H1 (cell line): ENCODE measurements at regions not wholly inside any gene's neighbourhood (a gene's known extent, or its start where the extent isn't known, plus 50 kb on each side); places are given as distances from the start of the nearest gene placed in this dataset.

Source experiments
- CTCF ChIA-PET: fragments of 300-600 bp; sonication (Branson Sonifier 250); formaldehyde crosslinking; loops from one replicate; lab custom pipeline; 2021; ENCODE audit not compliant: partially characterized antibody; lab: Charles Lee
- POLR2A ChIA-PET: fragments of 300-600 bp; sonication (Branson Sonifier 250); formaldehyde crosslinking; loops from one replicate; lab custom pipeline; 2021; ENCODE audit warnings: inconsistent platforms; ENCODE audit not compliant: partially characterized antibody; lab: Charles Lee
- DNase-seq, 2 experiments: peaks; one replicate each; pipeline versions ENCODE4 v3.0.0 to v3.0.0-alpha.2; 2010 to 2022; ENCODE audit warnings: low spot score in 2 of 2, low read depth in 1 of 2, mixed read lengths in 1 of 2
- FAIRE-seq: peaks from 2 replicates; lab custom pipeline; 2011; peaks lifted over from hg19 to GRCh38; lab: Jason Lieb, UNC
- H2AFZ ChIP-seq: 2 replicates; pipeline ENCODE4 v1.8.1; 2012; ENCODE audit warnings: low read length, inconsistent platforms
- H2AK5ac ChIP-seq: 2 replicates; pipeline ENCODE4 v1.6.1; 2013; ENCODE audit warnings: low read depth, low read length
- H2BK120ac ChIP-seq: replicated peaks from 2 replicates; pipeline ENCODE3; 2013; ENCODE audit warnings: low read depth, low read length, inconsistent platforms
- H2BK12ac ChIP-seq: 2 replicates; pipeline ENCODE4 v1.6.1; 2013; ENCODE audit warnings: low read depth, low read length
- H2BK15ac ChIP-seq: 2 replicates; pipeline ENCODE4 v1.6.1; 2013; ENCODE audit warnings: low read length
- H2BK20ac ChIP-seq: 2 replicates; pipeline ENCODE4 v1.6.1; 2013; ENCODE audit warnings: low read length
- H2BK5ac ChIP-seq: 2 replicates; pipeline ENCODE4 v1.6.1; 2013; ENCODE audit warnings: low read depth, low read length
- H3K14ac ChIP-seq: 2 replicates; pipeline ENCODE4 v1.6.1; 2013; ENCODE audit warnings: inconsistent platforms; ENCODE audit not compliant: insufficient read length
- H3K18ac ChIP-seq: 2 replicates; pipeline ENCODE4 v1.6.1; 2013; ENCODE audit warnings: low read length; ENCODE audit errors: extremely low read depth
- H3K23ac ChIP-seq: 2 replicates; pipeline ENCODE4 v1.6.1; 2013; ENCODE audit warnings: inconsistent platforms; ENCODE audit not compliant: insufficient read length
- H3K23me2 ChIP-seq: 2 replicates; pipeline ENCODE4 v1.6.1; 2013; ENCODE audit warnings: low read depth, low read length
- H3K27ac ChIP-seq: 2 replicates; pipeline ENCODE4 v1.6.1; 2011; ENCODE audit warnings: low read depth, low read length, inconsistent platforms
- H3K27me3 ChIP-seq, 4 experiments: replicated peaks in 1 of 4; 1 replicate in 1 of 4; 2 replicates in 3 of 4; pipeline versions ENCODE4 v1.6.1 to v1.8.1; 2011 to 2013; ENCODE audit warnings: low read length in 3 of 4, mild to moderate bottlenecking in 3 of 4, inconsistent platforms in 2 of 4, mixed read lengths in 2 of 4, moderate library complexity in 1 of 4; ENCODE audit not compliant: control insufficient read depth in 3 of 4, insufficient read depth in 3 of 4; ENCODE audit errors: extremely low read depth in 1 of 4
- H3K36me3 ChIP-seq, 4 experiments: 2 replicates each; pipeline versions ENCODE4 v1.6.1 to v1.8.1; 2011 to 2013; ENCODE audit warnings: mild to moderate bottlenecking in 4 of 4, low read length in 3 of 4, moderate library complexity in 2 of 4, control low read depth in 1 of 4, inconsistent platforms in 1 of 4; ENCODE audit not compliant: insufficient read depth in 4 of 4, control insufficient read depth in 2 of 4
- H3K4ac ChIP-seq: replicated peaks from 2 replicates; pipeline ENCODE3; 2013; ENCODE audit warnings: low read length, low read depth, mixed read lengths, inconsistent platforms; ENCODE audit not compliant: insufficient read length
- H3K4me1 ChIP-seq, 4 experiments: replicated peaks in 1 of 4; 1 replicate in 1 of 4; 2 replicates in 3 of 4; pipeline versions ENCODE4 v1.6.1 to v1.8.1; 2011 to 2013; ENCODE audit warnings: low read length in 3 of 4, inconsistent platforms in 2 of 4, mixed read lengths in 1 of 4; ENCODE audit not compliant: insufficient read depth in 4 of 4, control insufficient read depth in 3 of 4
- H3K4me2 ChIP-seq, 2 experiments: 2 replicates each; pipeline versions ENCODE4 v1.6.1 to v1.8.1; 2011 to 2013; ENCODE audit warnings: low read depth in 2 of 2, low read length in 2 of 2, control low read depth in 1 of 2, inconsistent platforms in 1 of 2, mild to moderate bottlenecking in 1 of 2; ENCODE audit not compliant: insufficient read depth in 1 of 2
- H3K4me3 ChIP-seq, 4 experiments: fragments of 200-600, 300-600 bp in 1 of 4; sonication (generic), shearing (Covaris generic), sonication (Bioruptor Twin) in 1 of 4; 2 replicates each; pipeline versions ENCODE4 v1.5.1 to v1.8.1; 2011 to 2016; ENCODE audit warnings: low read length in 4 of 4, low read depth in 3 of 4, control low read depth in 2 of 4, inconsistent platforms in 2 of 4, mild to moderate bottlenecking in 2 of 4, mixed read lengths in 1 of 4, moderate library complexity in 1 of 4; ENCODE audit not compliant: insufficient read depth in 2 of 4; ENCODE audit errors: extremely low read depth in 1 of 4
- H3K56ac ChIP-seq: replicated peaks from 2 replicates; pipeline ENCODE3; 2013; ENCODE audit warnings: low read depth, mild to moderate bottlenecking, mixed read lengths, low read length, inconsistent platforms; ENCODE audit not compliant: insufficient read length
- H3K79me1 ChIP-seq: 2 replicates; pipeline ENCODE4 v1.6.1; 2013; ENCODE audit warnings: low read depth, low read length, control low read depth
- H3K79me2 ChIP-seq, 2 experiments: 2 replicates each; pipeline versions ENCODE4 v1.6.1 to v1.8.1; 2012 to 2013; ENCODE audit warnings: low read length in 2 of 2, mild to moderate bottlenecking in 2 of 2, inconsistent platforms in 1 of 2; ENCODE audit not compliant: insufficient read depth in 2 of 2, control insufficient read depth in 1 of 2
- H3K9ac ChIP-seq, 4 experiments: replicated peaks in 1 of 4; 1 replicate in 1 of 4; 2 replicates in 3 of 4; pipeline versions ENCODE4 v1.6.1 to v1.8.1; 2011 to 2013; ENCODE audit warnings: low read depth in 3 of 4, low read length in 3 of 4, control low read depth in 2 of 4, mild to moderate bottlenecking in 2 of 4, moderate library complexity in 2 of 4, inconsistent platforms in 1 of 4; ENCODE audit errors: extremely low read depth in 1 of 4
- H3K9me3 ChIP-seq, 2 experiments: 2 replicates each; pipeline versions ENCODE4 v1.6.1 to v1.8.1; 2012 to 2013; ENCODE audit warnings: mild to moderate bottlenecking in 2 of 2, moderate library complexity in 2 of 2, control low read depth in 1 of 2, inconsistent platforms in 1 of 2, low read depth in 1 of 2, low read length in 1 of 2, mixed read lengths in 1 of 2; ENCODE audit not compliant: insufficient read depth in 2 of 2
- H4K20me1 ChIP-seq, 2 experiments: replicated peaks in 1 of 2; 2 replicates each; pipeline versions ENCODE3 to v1.8.1; 2011 to 2013; ENCODE audit warnings: inconsistent platforms in 2 of 2, low read length in 2 of 2, mild to moderate bottlenecking in 1 of 2; ENCODE audit not compliant: insufficient read depth in 2 of 2, control insufficient read depth in 1 of 2
- H4K5ac ChIP-seq: 2 replicates; pipeline ENCODE4 v1.6.1; 2013; ENCODE audit warnings: low read length, low read depth, mixed read lengths, inconsistent platforms; ENCODE audit not compliant: insufficient read length
- H4K8ac ChIP-seq: 2 replicates; pipeline ENCODE4 v1.8.0; 2013; ENCODE audit warnings: mild to moderate bottlenecking, moderate library complexity, low read length, inconsistent platforms; ENCODE audit not compliant: insufficient read depth; ENCODE audit errors: extremely low read depth
- H4K91ac ChIP-seq: replicated peaks from 2 replicates; pipeline ENCODE3; 2013; ENCODE audit warnings: low read length, mixed read lengths, inconsistent platforms; ENCODE audit not compliant: insufficient read length
- ATF3 ChIP-seq: IDR thresholded peaks from 2 replicates; pipeline ENCODE4 v1.6.1; 2011; ENCODE audit warnings: low read depth, mild to moderate bottlenecking, low read length; ENCODE audit not compliant: insufficient read depth
- BCL11A ChIP-seq, 2 experiments: IDR thresholded peaks; one replicate each; pipeline ENCODE4 v1.6.1; 2011; ENCODE audit warnings: low read depth in 2 of 2, low read length in 2 of 2, mild to moderate bottlenecking in 2 of 2
- BRCA1 ChIP-seq: IDR thresholded peaks from 2 replicates; pipeline ENCODE4 v1.6.1; 2012; ENCODE audit warnings: low read depth, low read length, improper control_type of control experiment
- CBX8 ChIP-seq: fragments of 300-800, 300-1000 bp; sonication (generic); IDR thresholded peaks from 2 replicates; pipeline ENCODE4 v1.7.1; 2016; ENCODE audit warnings: low read depth, low read length, borderline replicate concordance
- CREB1 ChIP-seq: IDR thresholded peaks from 2 replicates; pipeline ENCODE4 v1.6.1; 2012; ENCODE audit warnings: inconsistent platforms
- EGR1 ChIP-seq: IDR thresholded peaks from 2 replicates; pipeline ENCODE4 v1.6.1; 2011; ENCODE audit warnings: low read depth, low read length, borderline replicate concordance
- JUND ChIP-seq: IDR thresholded peaks from 2 replicates; pipeline ENCODE4 v1.6.1; 2011; ENCODE audit warnings: mild to moderate bottlenecking, improper control_type of control experiment, low read length
- KDM1A ChIP-seq: fragments of 200-600, 300-600 bp; sonication (generic); IDR thresholded peaks from 2 replicates; pipeline ENCODE4 v1.7.1; 2016; ENCODE audit warnings: mild to moderate bottlenecking, low read length, borderline replicate concordance
- KDM5A ChIP-seq: fragments of 200-600 bp; IDR thresholded peaks from 2 replicates; pipeline ENCODE4 v1.7.1; 2012; ENCODE audit warnings: mild to moderate bottlenecking, low read length, inconsistent platforms, mixed read lengths
- NANOG ChIP-seq: IDR thresholded peaks from 2 replicates; pipeline ENCODE4 v1.6.1; 2011; ENCODE audit warnings: low read length, low read depth, mild to moderate bottlenecking, inconsistent platforms; ENCODE audit not compliant: insufficient read depth, poor library complexity, severe bottlenecking
- NRF1 ChIP-seq: IDR thresholded peaks from 2 replicates; pipeline ENCODE4 v1.6.1; 2011; ENCODE audit warnings: mild to moderate bottlenecking, low read depth, low read length, improper control_type of control experiment
- RNF2 ChIP-seq: fragments of 200-900, 300-1000 bp; sonication (generic); IDR thresholded peaks from 2 replicates; pipeline ENCODE4 v1.7.1; 2016; ENCODE audit warnings: borderline replicate concordance, low read depth, mild to moderate bottlenecking, antibody characterized with exemption, low read length; ENCODE audit not compliant: poor library complexity, severe bottlenecking; ENCODE audit errors: missing control alignments
- SP2 ChIP-seq: IDR thresholded peaks from 2 replicates; pipeline ENCODE4 v1.6.1; 2012; ENCODE audit warnings: mild to moderate bottlenecking, low read length, inconsistent platforms
- SRF ChIP-seq: IDR thresholded peaks from 2 replicates; pipeline ENCODE4 v1.6.1; 2011; ENCODE audit warnings: mild to moderate bottlenecking, low read depth, low read length, moderate library complexity
- TAF1 ChIP-seq: IDR thresholded peaks from 2 replicates; pipeline ENCODE4 v1.6.1; 2011; ENCODE audit warnings: mild to moderate bottlenecking, low read depth, low read length
- TEAD4 ChIP-seq: IDR thresholded peaks from 2 replicates; pipeline ENCODE4 v1.6.1; 2012; ENCODE audit warnings: low read depth, low read length, inconsistent platforms, mixed read lengths
- WGBS, 2 experiments: shearing (Covaris generic) in 1 of 2; methylation state at CpG; one replicate each; pipeline versions ENCODE4 v1.1.6 to v1.1.7; 2013 to 2015; ENCODE audit warnings: low lambda C conversion rate in 2 of 2, mixed read lengths in 2 of 2, inconsistent platforms in 1 of 2, low coverage in 1 of 2, missing lambda C conversion rate in 1 of 2; ENCODE audit not compliant: insufficient replicate concordance in 2 of 2, insufficient coverage in 1 of 2, insufficient read length in 1 of 2; ENCODE audit errors: extremely low coverage in 1 of 2, missing lambda C conversion rate in 1 of 2; 5-methylcytosine and 5-hydroxymethylcytosine counted together

- H4K91ac ChIP-seq = no peak overlapping the region
- no peak overlapping the region for H3K56ac ChIP-seq
- FAIRE-seq (no peak), DNase-seq (no peak)
- 87% methylated on average over 2 of the region's 2 CpGs; no CpG with 5 or more reads in 1 of the 2 experiments for WGBS, 2 experiments
- H3K4me1 ChIP-seq = no peaks in the 10 kb centered on the region
- H3K36me3 ChIP-seq = no peaks in the 10 kb centered on the region
- H2BK120ac ChIP-seq = no peak overlapping the region
- H2BK20ac ChIP-seq = no peak overlapping the region
- no peak overlapping the region for H3K23ac ChIP-seq
- H3K9ac ChIP-seq = no peak overlapping the region
- no peaks in the 10 kb centered on the region for H3K23me2 ChIP-seq
- H2BK15ac ChIP-seq = no peak overlapping the region
- ChIA-PET POLR2A (interaction anchor here (0.6 kb wide), 1 partner anchor 49 kb away, joined by 3 read pairs; no protein-coding TSS in a partner anchor), CTCF (no interaction called here)
- H2BK5ac ChIP-seq = no peak overlapping the region
- no peaks in the 10 kb centered on the region for H3K27me3 ChIP-seq
- H3K79me1 ChIP-seq = no peaks in the 10 kb centered on the region
- H3K79me2 ChIP-seq = no peaks in the 10 kb centered on the region
- no peak overlapping the region for H4K5ac ChIP-seq
- H3K27ac ChIP-seq = no peak overlapping the region
- H2BK12ac ChIP-seq = no peak overlapping the region
- H2AK5ac ChIP-seq = no peak overlapping the region
- H3K14ac ChIP-seq = no peak overlapping the region
- peaks cover 18 to 28% of the 10 kb centered on the region in 2 experiments for H3K9me3 ChIP-seq
- no peak overlapping the region for H3K4me2 ChIP-seq
- H3K4me3 ChIP-seq = no peak overlapping the region
- H3K4ac ChIP-seq = no peak overlapping the region
- no peaks in the 10 kb centered on the region for H4K20me1 ChIP-seq
- H2AFZ ChIP-seq = no peak overlapping the region
- no peak overlapping the region for H4K8ac ChIP-seq
- no peak overlapping the region for H3K18ac ChIP-seq
- no peak for TF ChIP-seq TEAD4
- TF ChIP-seq SRF = no peak
- no peak for TF ChIP-seq RNF2
- TF ChIP-seq NANOG = no peak
- no peak for TF ChIP-seq CREB1
- no peak for TF ChIP-seq KDM5A
- TF ChIP-seq BCL11A (IDR thresholded peaks at IDR 0.05; ENCODE audit: low read depth in 2 of 2, low read length in 2 of 2) = no peak
- TF ChIP-seq EGR1 = no peak
- TF ChIP-seq JUND = no peak
- no peak for TF ChIP-seq BRCA1
- no peak for TF ChIP-seq TAF1
- no peak for TF ChIP-seq KDM1A
- no peak for TF ChIP-seq CBX8
- no peak for TF ChIP-seq NRF1
- TF ChIP-seq ATF3 = no peak
- TF ChIP-seq SP2 = no peak
Measured at GRCh38 chr12:40584763-40585162, 107.5 kb upstream of the CNTN1 start.
